Osteoblast (primary cell): ENCODE measurements at regions not wholly inside any gene's neighbourhood (a gene's known extent, or its start where the extent isn't known, plus 50 kb on each side); places are given as distances from the start of the nearest gene placed in this dataset.

Experiments
- DNase-seq: peaks from one replicate; pipeline ENCODE4 v3.0.0; 2011; ENCODE audit warnings: low spot score, mixed read lengths; ENCODE audit not compliant: insufficient read length; ENCODE audit errors: missing footprints
- H2AFZ ChIP-seq: 2 replicates; pipeline ENCODE4 v1.6.0; 2011; ENCODE audit warnings: mild to moderate bottlenecking, low read length
- H3K27ac ChIP-seq: 2 replicates; pipeline ENCODE4 v1.5.1; 2011; ENCODE audit warnings: mild to moderate bottlenecking, low read depth, low read length, moderate library complexity
- H3K27me3 ChIP-seq: 2 replicates; pipeline ENCODE4 v1.6.0; 2012; ENCODE audit warnings: mild to moderate bottlenecking, control low read depth, inconsistent platforms, low read length, moderate library complexity; ENCODE audit not compliant: insufficient read depth
- H3K36me3 ChIP-seq: 2 replicates; pipeline ENCODE4 v1.5.1; 2011; ENCODE audit warnings: mild to moderate bottlenecking, low read length, control low read depth, moderate library complexity; ENCODE audit not compliant: insufficient read depth
- H3K4me1 ChIP-seq: 2 replicates; pipeline ENCODE4 v1.5.1; 2011; ENCODE audit warnings: mild to moderate bottlenecking, low read length, control low read depth, moderate library complexity; ENCODE audit not compliant: insufficient read depth
- H3K4me2 ChIP-seq: 2 replicates; pipeline ENCODE4 v1.6.0; 2011; ENCODE audit warnings: mild to moderate bottlenecking, low read length; ENCODE audit not compliant: insufficient read depth
- H3K4me3 ChIP-seq: fragments of 200-600 bp; sonication (generic); 3 replicates; pipeline ENCODE4 v1.5.1; 2012; ENCODE audit warnings: mild to moderate bottlenecking, low read length, inconsistent platforms; ENCODE audit not compliant: insufficient read depth
- H3K79me2 ChIP-seq: 2 replicates; pipeline ENCODE4 v1.6.0; 2012; ENCODE audit warnings: mild to moderate bottlenecking, low read length, control low read depth, inconsistent platforms; ENCODE audit not compliant: insufficient read depth
- H3K9me3 ChIP-seq: 2 replicates; pipeline ENCODE4 v1.5.1; 2011; ENCODE audit warnings: low read depth, low read length, control low read depth
- H4K20me1 ChIP-seq: 2 replicates; pipeline ENCODE4 v1.6.0; 2012; ENCODE audit warnings: mild to moderate bottlenecking, low read length, control low read depth; ENCODE audit not compliant: insufficient read depth
- TF ChIP-seq, protein P1 (sequence below): IDR thresholded peaks from 2 replicates; pipeline ENCODE4 v1.5.1; 2011; ENCODE audit warnings: mild to moderate bottlenecking, low read depth, low read length, moderate library complexity; ENCODE audit errors: extremely low read depth

DNA sequence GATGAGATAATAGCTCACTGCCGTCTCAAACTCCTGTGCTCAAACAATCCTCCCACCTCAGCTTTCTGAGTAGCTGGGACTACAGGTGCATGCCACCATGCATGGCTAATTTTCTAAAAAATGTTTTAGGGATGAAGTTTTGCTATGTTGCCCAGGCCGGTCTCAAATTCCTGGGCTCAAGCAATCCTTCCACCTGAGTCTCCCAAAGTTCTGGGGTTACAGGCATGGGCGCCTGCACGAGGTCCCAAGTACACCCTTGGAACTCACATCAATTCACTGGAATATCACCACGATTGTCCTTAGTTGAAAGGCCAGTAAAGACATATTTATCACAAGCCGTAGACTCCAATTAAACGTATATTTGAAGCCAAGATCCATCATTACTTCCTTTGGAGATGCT lies 184.6 kb downstream of the IRX1 start:
- Histone ChIP-seq H3K27me3 (no peaks in the 10 kb centered on the region), H4K20me1 (no peaks in the 10 kb centered on the region), H3K36me3 (no peaks in the 10 kb centered on the region), H2AFZ (no peak overlapping the region), H3K4me1 (no peaks in the 10 kb centered on the region), H3K27ac (no peak overlapping the region), H3K4me2 (no peak overlapping the region), H3K79me2 (no peaks in the 10 kb centered on the region), H3K4me3 (no peak overlapping the region), H3K9me3 (no peaks in the 10 kb centered on the region)
- TF ChIP-seq, protein P1, sequence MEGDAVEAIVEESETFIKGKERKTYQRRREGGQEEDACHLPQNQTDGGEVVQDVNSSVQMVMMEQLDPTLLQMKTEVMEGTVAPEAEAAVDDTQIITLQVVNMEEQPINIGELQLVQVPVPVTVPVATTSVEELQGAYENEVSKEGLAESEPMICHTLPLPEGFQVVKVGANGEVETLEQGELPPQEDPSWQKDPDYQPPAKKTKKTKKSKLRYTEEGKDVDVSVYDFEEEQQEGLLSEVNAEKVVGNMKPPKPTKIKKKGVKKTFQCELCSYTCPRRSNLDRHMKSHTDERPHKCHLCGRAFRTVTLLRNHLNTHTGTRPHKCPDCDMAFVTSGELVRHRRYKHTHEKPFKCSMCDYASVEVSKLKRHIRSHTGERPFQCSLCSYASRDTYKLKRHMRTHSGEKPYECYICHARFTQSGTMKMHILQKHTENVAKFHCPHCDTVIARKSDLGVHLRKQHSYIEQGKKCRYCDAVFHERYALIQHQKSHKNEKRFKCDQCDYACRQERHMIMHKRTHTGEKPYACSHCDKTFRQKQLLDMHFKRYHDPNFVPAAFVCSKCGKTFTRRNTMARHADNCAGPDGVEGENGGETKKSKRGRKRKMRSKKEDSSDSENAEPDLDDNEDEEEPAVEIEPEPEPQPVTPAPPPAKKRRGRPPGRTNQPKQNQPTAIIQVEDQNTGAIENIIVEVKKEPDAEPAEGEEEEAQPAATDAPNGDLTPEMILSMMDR: no peak
- no peak for DNase-seq

DNA sequence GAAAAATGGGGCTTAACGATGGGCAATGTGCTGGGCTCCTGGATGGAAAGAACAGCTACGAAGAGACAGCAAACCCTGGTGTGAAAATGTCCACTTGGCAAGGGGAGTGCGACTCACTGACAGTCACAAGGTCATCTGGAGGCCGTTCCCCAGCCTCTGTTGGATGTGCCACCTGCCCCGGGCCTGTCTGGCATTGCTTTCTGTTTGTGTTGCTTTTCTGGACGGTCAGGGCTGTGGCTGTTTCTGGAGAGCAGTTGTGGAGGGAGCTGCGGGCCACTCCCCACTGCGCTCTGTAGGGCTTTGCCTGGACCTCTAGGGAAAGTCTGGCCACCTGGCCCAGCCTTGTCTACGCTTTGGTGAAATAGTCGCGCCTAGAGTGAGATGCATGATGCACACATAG lies 185.3 kb downstream of the IRX1 start:
- Histone ChIP-seq H3K27ac (no peak overlapping the region), H3K27me3 (no peaks in the 10 kb centered on the region), H3K4me1 (no peaks in the 10 kb centered on the region), H3K36me3 (no peaks in the 10 kb centered on the region), H4K20me1 (no peaks in the 10 kb centered on the region), H3K79me2 (no peaks in the 10 kb centered on the region), H3K9me3 (no peaks in the 10 kb centered on the region), H3K4me2 (no peak overlapping the region), H2AFZ (no peak overlapping the region), H3K4me3 (no peak overlapping the region)
- DNase-seq: no peak
- TF ChIP-seq, protein P1: no peak

DNA sequence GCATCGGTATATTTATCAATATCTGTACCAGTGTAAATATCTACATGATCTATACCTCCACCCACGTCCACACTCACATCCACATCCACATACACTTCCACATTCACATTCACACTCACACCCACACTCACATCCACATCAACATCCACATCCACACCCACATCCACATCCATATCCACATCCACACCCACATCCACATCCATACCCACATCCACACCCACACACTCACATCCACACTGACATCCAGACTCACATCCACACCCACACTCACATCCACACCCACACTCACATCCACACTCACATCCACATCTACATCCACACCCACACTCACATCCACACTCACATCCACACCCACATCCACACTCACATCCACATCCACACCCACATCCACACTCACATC lies 189.2 kb downstream of the IRX1 start:
- TF ChIP-seq, protein P1: no peak
- H4K20me1 ChIP-seq: no peaks in the 10 kb centered on the region
- H3K27ac ChIP-seq: no peak overlapping the region
- H3K4me1 ChIP-seq: no peaks in the 10 kb centered on the region
- no peak for DNase-seq
- H3K36me3 ChIP-seq: no peaks in the 10 kb centered on the region
- no peak overlapping the region for H3K4me3 ChIP-seq
- no peak overlapping the region for H3K4me2 ChIP-seq
- no peaks in the 10 kb centered on the region for H3K9me3 ChIP-seq
- H3K27me3 ChIP-seq: no peaks in the 10 kb centered on the region
- H3K79me2 ChIP-seq: no peaks in the 10 kb centered on the region
- no peak overlapping the region for H2AFZ ChIP-seq

DNA sequence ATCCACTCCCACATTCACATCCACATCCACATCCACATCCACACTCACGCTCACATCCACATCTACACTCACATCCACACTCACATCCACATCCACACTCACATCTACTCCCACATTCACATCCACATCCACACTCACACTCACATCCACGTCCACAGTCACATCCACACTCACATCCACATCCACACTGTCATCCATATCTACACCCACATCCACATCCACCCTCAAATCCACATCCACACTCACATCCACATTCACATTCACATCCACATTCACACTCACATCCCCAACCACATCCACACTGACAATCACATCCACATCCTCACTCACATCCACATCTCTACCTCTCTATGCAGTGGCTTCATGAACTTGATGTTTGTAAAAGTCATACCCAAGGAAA lies 190.5 kb downstream of the IRX1 start:
- DNase-seq: no peak
- no peak overlapping the region for H3K4me2 ChIP-seq
- H2AFZ ChIP-seq: no peak overlapping the region
- no peaks in the 10 kb centered on the region for H3K36me3 ChIP-seq
- H3K4me1 ChIP-seq: no peaks in the 10 kb centered on the region
- H3K79me2 ChIP-seq: no peaks in the 10 kb centered on the region
- H3K27ac ChIP-seq: no peak overlapping the region
- TF ChIP-seq, protein P1: no peak
- no peaks in the 10 kb centered on the region for H3K27me3 ChIP-seq
- no peaks in the 10 kb centered on the region for H4K20me1 ChIP-seq
- no peak overlapping the region for H3K4me3 ChIP-seq
- no peaks in the 10 kb centered on the region for H3K9me3 ChIP-seq
